ENCODE measurements at regions not wholly inside any gene's neighbourhood (a gene's known extent, or its start where the extent isn't known, plus 50 kb on each side); places are given as distances from the start of the nearest gene placed in this dataset.

DNA sequence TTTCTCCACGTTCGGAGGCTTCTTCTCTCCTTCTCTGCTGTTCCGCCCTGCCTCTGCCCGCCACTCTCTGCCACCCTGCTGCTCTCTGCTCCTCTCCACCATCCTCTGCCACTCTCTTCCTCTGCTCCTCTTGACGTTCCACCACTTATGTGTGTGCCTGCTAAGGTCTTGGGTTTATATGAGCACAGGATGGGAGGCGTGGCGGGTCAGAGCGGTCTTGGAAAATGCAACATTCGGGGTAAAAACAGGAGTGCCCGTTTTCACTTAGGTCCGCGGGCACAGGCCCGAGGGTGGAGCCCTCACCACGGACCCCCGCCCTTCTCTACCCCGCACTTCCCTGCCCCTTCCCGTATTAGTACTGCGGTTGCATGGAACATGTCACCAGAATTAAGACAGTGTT, 114.4 kb upstream of the FBXL7 start:
- H4K20me1 ChIP-seq, result no peaks in the 10 kb centered on the region
- no peak for TF ChIP-seq Cebpa-rat (IDR thresholded peaks at IDR 0.05)
- no peak overlapping the region for H3K4me3 ChIP-seq
- H3K4me1 ChIP-seq, result no peaks in the 10 kb centered on the region
- no peaks in the 10 kb centered on the region for H3K9me3 ChIP-seq
- H3K4me2 ChIP-seq, result no peak overlapping the region
- H3K9ac ChIP-seq, result no peak overlapping the region
- no peak overlapping the region for H3K27ac ChIP-seq
- H3K36me3 ChIP-seq, result no peaks in the 10 kb centered on the region
- H3K27me3 ChIP-seq, result no peaks in the 10 kb centered on the region

DNA sequence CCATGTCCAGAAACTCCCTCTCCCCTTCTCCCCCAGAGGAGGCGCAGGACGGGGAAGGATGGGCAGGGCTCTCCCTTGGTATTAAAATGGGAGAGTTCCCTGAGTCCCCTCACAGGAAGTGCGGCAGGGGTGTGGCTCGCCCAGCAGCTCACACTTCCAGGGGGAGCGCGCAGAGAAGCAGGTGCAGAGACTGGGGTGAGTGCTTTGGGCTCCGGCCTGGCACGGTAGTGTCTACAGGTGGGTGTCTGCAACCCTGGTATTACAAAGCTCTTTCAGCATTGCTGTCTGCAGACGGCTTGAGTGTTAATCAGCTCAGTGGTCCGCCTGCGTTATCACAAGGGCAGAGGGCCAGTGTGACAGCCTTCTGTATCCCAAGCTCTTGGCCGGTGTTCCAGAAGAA, 114.9 kb upstream of the FBXL7 start:
- Histone ChIP-seq H3K27me3 (no peaks in the 10 kb centered on the region), H3K4me1 (no peaks in the 10 kb centered on the region), H3K9me3 (no peaks in the 10 kb centered on the region), H3K4me3 (no peak overlapping the region), H3K27ac (no peak overlapping the region), H3K36me3 (no peaks in the 10 kb centered on the region), H3K9ac (no peak overlapping the region), H3K4me2 (no peak overlapping the region), H4K20me1 (no peaks in the 10 kb centered on the region)
- TF ChIP-seq Cebpa-rat (IDR thresholded peaks at IDR 0.05), result no peak

DNA sequence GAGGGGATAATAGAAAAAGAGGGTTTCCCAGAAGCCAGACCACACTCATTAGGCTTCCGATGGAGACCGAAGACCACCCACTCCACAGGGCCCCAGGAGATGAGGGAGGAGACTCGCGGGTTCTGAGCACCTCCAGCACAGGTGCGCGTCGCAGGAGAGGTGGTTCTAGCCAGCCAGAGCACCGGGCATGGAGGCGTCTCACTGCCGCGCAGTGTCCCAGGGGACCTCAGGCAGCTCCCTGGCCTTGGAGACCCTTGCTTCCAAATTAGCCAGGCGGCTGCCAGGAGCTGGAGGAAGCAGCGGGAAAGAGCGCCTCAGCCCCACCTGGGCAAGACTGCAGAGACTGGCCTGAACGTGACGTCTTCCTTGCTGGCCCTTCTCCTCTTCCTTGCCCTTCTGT, 115.4 kb upstream of the FBXL7 start:
- no peak for TF ChIP-seq Cebpa-rat (IDR thresholded peaks at IDR 0.05)
- Histone ChIP-seq H3K4me2 (no peak overlapping the region), H4K20me1 (no peaks in the 10 kb centered on the region), H3K27ac (no peak overlapping the region), H3K36me3 (no peaks in the 10 kb centered on the region), H3K27me3 (no peaks in the 10 kb centered on the region), H3K9me3 (no peaks in the 10 kb centered on the region), H3K4me1 (no peaks in the 10 kb centered on the region), H3K4me3 (no peak overlapping the region), H3K9ac (no peak overlapping the region)

DNA sequence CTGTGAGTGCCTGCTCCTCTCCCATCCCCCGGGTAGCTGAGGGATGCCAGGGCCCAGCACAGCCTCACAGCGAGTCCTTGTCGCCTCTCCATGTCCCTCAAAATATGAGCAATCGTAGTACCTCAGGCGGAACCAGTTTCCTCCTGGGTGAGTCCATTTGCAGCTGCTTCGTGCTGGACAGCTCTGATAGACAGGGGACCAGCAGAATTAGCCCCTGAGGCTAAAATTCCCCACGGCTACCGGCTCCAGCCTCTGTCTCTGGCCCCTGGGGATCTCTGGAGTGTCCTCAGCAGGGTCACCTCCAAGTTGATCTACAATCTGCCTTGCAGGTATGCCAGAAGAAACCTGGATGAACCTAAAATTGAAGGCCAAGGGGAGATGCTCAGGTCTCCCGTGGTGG, 115.8 kb upstream of the FBXL7 start:
- no peaks in the 10 kb centered on the region for H4K20me1 ChIP-seq
- no peaks in the 10 kb centered on the region for H3K27me3 ChIP-seq
- no peaks in the 10 kb centered on the region for H3K4me1 ChIP-seq
- no peak overlapping the region for H3K4me3 ChIP-seq
- H3K9ac ChIP-seq, result no peak overlapping the region
- TF ChIP-seq Cebpa-rat (IDR thresholded peaks at IDR 0.05), result no peak
- no peak overlapping the region for H3K4me2 ChIP-seq
- H3K27ac ChIP-seq, result no peak overlapping the region
- H3K9me3 ChIP-seq, result no peaks in the 10 kb centered on the region
- H3K36me3 ChIP-seq, result no peaks in the 10 kb centered on the region

- Histone ChIP-seq H4K20me1 (no peaks in the 10 kb centered on the region), H3K9ac (no peak overlapping the region), H3K36me3 (no peaks in the 10 kb centered on the region), H3K4me2 (no peak overlapping the region), H3K27me3 (no peaks in the 10 kb centered on the region), H3K9me3 (no peaks in the 10 kb centered on the region), H3K27ac (no peak overlapping the region), H3K4me1 (no peaks in the 10 kb centered on the region), H3K4me3 (no peak overlapping the region)
- TF ChIP-seq Cebpa-rat (IDR thresholded peaks at IDR 0.05), result no peak
Observed at GRCh38 chr5:15383469-15383868, 116.5 kb upstream of the FBXL7 start.

DNA sequence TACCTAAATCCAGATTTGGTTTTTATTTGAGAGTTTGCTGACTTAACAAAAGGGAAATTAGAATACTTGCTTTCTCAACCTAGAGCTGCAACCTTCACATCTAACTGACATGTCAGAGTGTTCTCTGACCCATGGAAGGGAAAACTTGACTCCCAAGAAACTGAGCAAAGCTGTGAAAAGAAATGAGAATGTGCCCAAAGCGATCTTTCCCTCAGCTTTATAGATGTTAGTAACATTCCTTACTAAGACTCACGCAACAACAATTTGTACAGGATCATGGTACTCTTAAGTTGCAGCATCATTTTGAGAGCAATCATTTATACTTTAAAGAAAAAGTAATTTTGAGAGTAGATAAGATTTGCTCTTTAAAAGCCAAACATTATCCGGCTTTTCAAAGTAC, 117.0 kb upstream of the FBXL7 start:
- Histone ChIP-seq H3K27ac (no peak overlapping the region), H3K9me3 (no peaks in the 10 kb centered on the region), H3K36me3 (no peaks in the 10 kb centered on the region), H3K4me1 (peaks cover under 1% of the 10 kb centered on the region; the same call in 1 of the 2 replicates), H3K27me3 (no peaks in the 10 kb centered on the region), H3K9ac (no peak overlapping the region), H3K4me3 (no peak overlapping the region), H3K4me2 (no peak overlapping the region), H4K20me1 (no peaks in the 10 kb centered on the region)
- no peak for TF ChIP-seq Cebpa-rat (IDR thresholded peaks at IDR 0.05)

- H3K4me2 ChIP-seq, result peak overlapping the region; percentile 8; the same call in 1 of the 2 replicates
Observed at GRCh38 chr5:15377573-15378340, 122.2 kb upstream of the FBXL7 start.

DNA sequence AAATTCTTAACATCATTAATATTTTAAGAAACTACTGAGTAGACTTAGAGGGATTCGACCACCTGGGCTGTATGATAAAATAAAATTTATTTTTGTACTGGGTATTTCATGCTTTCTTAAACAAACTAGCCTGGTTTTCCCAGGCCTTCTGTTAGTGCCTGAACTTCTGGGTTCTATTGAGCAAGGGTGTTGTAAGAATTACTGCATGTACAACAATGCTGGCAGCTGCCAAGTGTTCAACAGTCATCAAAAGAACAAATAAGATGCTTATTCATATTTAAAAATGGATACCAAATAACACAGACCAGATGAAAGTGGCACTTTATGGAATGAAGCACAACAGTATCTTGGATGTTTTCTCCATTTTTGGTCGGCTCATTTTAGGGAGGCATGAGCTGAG, 123.2 kb upstream of the FBXL7 start:
- Histone ChIP-seq H3K4me2 (peak overlapping the region; percentile 8), H3K9me3 (no peaks in the 10 kb centered on the region), H3K27me3 (no peaks in the 10 kb centered on the region), H3K27ac (no peak overlapping the region), H3K4me1 (peaks cover 14% of the 10 kb centered on the region), H3K4me3 (no peak overlapping the region), H4K20me1 (no peaks in the 10 kb centered on the region), H3K9ac (no peak overlapping the region), H3K36me3 (no peaks in the 10 kb centered on the region)
- no peak for TF ChIP-seq Cebpa-rat (IDR thresholded peaks at IDR 0.05)

More at GRCh38 chr5:15377573-15378340, 122.2 kb upstream of the FBXL7 start:
- no peak overlapping the region for H3K27ac ChIP-seq
- no peak for TF ChIP-seq Cebpa-rat (IDR thresholded peaks at IDR 0.05)
- H3K27me3 ChIP-seq, result no peaks in the 10 kb centered on the region
- no peaks in the 10 kb centered on the region for H4K20me1 ChIP-seq
- H3K36me3 ChIP-seq, result no peaks in the 10 kb centered on the region
- H3K9me3 ChIP-seq, result no peaks in the 10 kb centered on the region
- H3K4me3 ChIP-seq, result no peak overlapping the region
- H3K9ac ChIP-seq, result no peak overlapping the region
- peaks cover 14% of the 10 kb centered on the region for H3K4me1 ChIP-seq

GRCh38 chr5:15376088-15376487, 123.9 kb upstream of the FBXL7 start:
- Histone ChIP-seq H3K9ac (no peak overlapping the region), H3K27me3 (no peaks in the 10 kb centered on the region), H3K36me3 (no peaks in the 10 kb centered on the region), H3K4me3 (no peak overlapping the region), H3K9me3 (no peaks in the 10 kb centered on the region), H4K20me1 (no peaks in the 10 kb centered on the region), H3K4me1 (peaks cover 14% of the 10 kb centered on the region), H3K27ac (no peak overlapping the region), H3K4me2 (no peak overlapping the region)
- no peak for TF ChIP-seq Cebpa-rat (IDR thresholded peaks at IDR 0.05)

DNA sequence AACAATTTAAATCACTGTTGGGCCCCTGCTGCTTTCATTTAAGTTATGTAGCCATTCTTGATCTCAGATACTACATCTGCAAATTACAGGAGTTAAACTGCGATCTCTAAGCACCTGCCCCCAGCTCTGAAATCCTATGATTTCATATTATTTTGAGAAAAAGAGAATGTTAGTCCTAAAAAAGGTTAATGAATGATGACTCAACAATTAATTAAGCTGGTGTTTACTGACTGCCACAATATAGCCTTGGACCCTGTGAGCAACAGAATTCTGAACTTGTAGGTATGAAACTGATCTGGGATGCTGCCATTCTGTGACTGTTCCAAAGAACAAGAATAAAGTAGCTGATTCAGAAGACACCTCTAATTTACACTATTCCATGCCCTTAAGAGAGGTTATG, 124.4 kb upstream of the FBXL7 start:
- TF ChIP-seq Cebpa-rat (IDR thresholded peaks at IDR 0.05), result no peak
- Histone ChIP-seq H3K27me3 (no peaks in the 10 kb centered on the region), H4K20me1 (no peaks in the 10 kb centered on the region), H3K4me2 (no peak overlapping the region), H3K9ac (no peak overlapping the region), H3K36me3 (no peaks in the 10 kb centered on the region), H3K4me3 (no peak overlapping the region), H3K27ac (no peak overlapping the region), H3K9me3 (no peaks in the 10 kb centered on the region), H3K4me1 (peaks cover 14% of the 10 kb centered on the region)

- no peaks in the 10 kb centered on the region for H3K9me3 ChIP-seq
Observed at GRCh38 chr5:15374886-15375285, 125.1 kb upstream of the FBXL7 start.

More at GRCh38 chr5:15374886-15375285, 125.1 kb upstream of the FBXL7 start:
- Histone ChIP-seq H3K27me3 (no peaks in the 10 kb centered on the region), H4K20me1 (no peaks in the 10 kb centered on the region), H3K4me1 (peaks cover 14% of the 10 kb centered on the region), H3K36me3 (no peaks in the 10 kb centered on the region), H3K4me2 (no peak overlapping the region), H3K9ac (no peak overlapping the region), H3K4me3 (no peak overlapping the region), H3K27ac (no peak overlapping the region)
- no peak for TF ChIP-seq Cebpa-rat (IDR thresholded peaks at IDR 0.05)
